Hepatocyte (in vitro differentiated cells): ENCODE measurements at regions not wholly inside any gene's neighbourhood (a gene's known extent, or its start where the extent isn't known, plus 50 kb on each side); places are given as distances from the start of the nearest gene placed in this dataset.

ENCODE experiments used
- CTCF ChIP-seq: fragments of 200-600 bp; sonication (generic); IDR thresholded peaks from 2 replicates; pipeline ENCODE4 v1.5.1; 2016; ENCODE audit warnings: antibody characterized with exemption, mild to moderate bottlenecking; ENCODE audit not compliant: poor library complexity
- EZH2 ChIP-seq: fragments of 200-600 bp; sonication (generic); IDR thresholded peaks from 2 replicates; pipeline ENCODE4 v1.6.1; 2016; ENCODE audit warnings: antibody characterized with exemption, mild to moderate bottlenecking, borderline replicate concordance
- EZH2phosphoT487 ChIP-seq: fragments of 200-600 bp; sonication (generic); IDR thresholded peaks from one replicate; pipeline ENCODE4 v1.6.1; 2018; ENCODE audit warnings: antibody characterized with exemption, mild to moderate bottlenecking, low read depth, moderate library complexity; ENCODE audit not compliant: unreplicated experiment, severe bottlenecking

GRCh38 chr10:94193466-94193924 lies 169.2 kb downstream of the NOC3L start:
- no peak for TF ChIP-seq EZH2phosphoT487
- TF ChIP-seq EZH2: no peak
- TF ChIP-seq CTCF: no peak
